H9 (cell line): ENCODE measurements at regions not wholly inside any gene's neighbourhood (a gene's known extent, or its start where the extent isn't known, plus 50 kb on each side); places are given as distances from the start of the nearest gene placed in this dataset.

Experiments
- DNase-seq: peaks from one replicate; pipeline ENCODE4 v3.0.0-alpha.2; 2017
- H2AFZ ChIP-seq: one replicate; pipeline ENCODE4 v1.6.1; 2013; ENCODE audit warnings: mild to moderate bottlenecking, low read length, control low read depth, moderate library complexity
- H2AK5ac ChIP-seq: 2 replicates; pipeline ENCODE4 v1.6.1; 2013; ENCODE audit warnings: low read length, control low read depth, mixed read lengths; ENCODE audit not compliant: insufficient read length
- H2BK120ac ChIP-seq: one replicate; pipeline ENCODE4 v1.6.1; 2013; ENCODE audit warnings: low read depth, mild to moderate bottlenecking, low read length, control low read depth, inconsistent platforms; ENCODE audit not compliant: poor library complexity, severe bottlenecking
- H2BK12ac ChIP-seq: 2 replicates; pipeline ENCODE4 v1.6.1; 2013; ENCODE audit warnings: low read length, control low read depth, mixed read lengths, low read depth; ENCODE audit not compliant: insufficient read length
- H2BK15ac ChIP-seq: 2 replicates; pipeline ENCODE4 v1.6.1; 2013; ENCODE audit warnings: low read depth, low read length, control low read depth
- H2BK20ac ChIP-seq: one replicate; pipeline ENCODE4 v1.6.1; 2013; ENCODE audit warnings: low read depth, mild to moderate bottlenecking, low read length, control low read depth, inconsistent platforms; ENCODE audit not compliant: poor library complexity, severe bottlenecking
- H2BK5ac ChIP-seq: 2 replicates; pipeline ENCODE4 v1.6.1; 2013; ENCODE audit warnings: low read length, control low read depth, mixed read lengths; ENCODE audit not compliant: insufficient read length
- H3K14ac ChIP-seq: 2 replicates; pipeline ENCODE4 v1.6.1; 2013; ENCODE audit warnings: low read length, control low read depth; ENCODE audit not compliant: insufficient read depth
- H3K18ac ChIP-seq: 2 replicates; pipeline ENCODE4 v1.6.1; 2013; ENCODE audit warnings: low read depth, mild to moderate bottlenecking, mixed read lengths, low read length, control low read depth; ENCODE audit not compliant: insufficient read length
- H3K23ac ChIP-seq: 2 replicates; pipeline ENCODE4 v1.6.1; 2013; ENCODE audit warnings: low read length, control low read depth, mixed read lengths, low read depth; ENCODE audit not compliant: insufficient read length
- H3K23me2 ChIP-seq: 2 replicates; pipeline ENCODE4 v1.6.1; 2013; ENCODE audit warnings: low read depth, mild to moderate bottlenecking, mixed read lengths, low read length, control low read depth; ENCODE audit not compliant: insufficient read length, poor library complexity, severe bottlenecking
- H3K27ac ChIP-seq: 2 replicates; pipeline ENCODE4 v1.5.1; 2013; ENCODE audit warnings: low read length, control low read depth, mixed read lengths, low read depth; ENCODE audit not compliant: insufficient read length
- H3K27me3 ChIP-seq: 2 replicates; pipeline ENCODE4 v1.6.1; 2013; ENCODE audit warnings: low read length, control low read depth, inconsistent platforms; ENCODE audit not compliant: insufficient read depth
- H3K4ac ChIP-seq: 2 replicates; pipeline ENCODE4 v1.6.1; 2013; ENCODE audit warnings: low read depth, mild to moderate bottlenecking, control low read depth, inconsistent platforms, low read length, moderate library complexity
- H3K4me1 ChIP-seq: 2 replicates; pipeline ENCODE4 v1.6.1; 2013; ENCODE audit warnings: low read length, control low read depth, inconsistent platforms; ENCODE audit not compliant: insufficient read depth
- H3K4me2 ChIP-seq: 2 replicates; pipeline ENCODE4 v1.6.1; 2013; ENCODE audit warnings: low read length, control low read depth, mixed read lengths; ENCODE audit not compliant: insufficient read length, insufficient read depth
- H3K56ac ChIP-seq: 2 replicates; pipeline ENCODE4 v1.6.1; 2013; ENCODE audit warnings: low read depth, mild to moderate bottlenecking, mixed read lengths, low read length, control low read depth; ENCODE audit not compliant: insufficient read length
- H3K79me1 ChIP-seq: 2 replicates; pipeline ENCODE4 v1.6.1; 2013; ENCODE audit warnings: low read depth, mild to moderate bottlenecking, moderate library complexity, low read length, control low read depth, inconsistent platforms; ENCODE audit not compliant: insufficient read depth, poor library complexity, severe bottlenecking
- H3K79me2 ChIP-seq: 2 replicates; pipeline ENCODE4 v1.6.1; 2013; ENCODE audit warnings: low read length, control low read depth, inconsistent platforms; ENCODE audit not compliant: insufficient read depth
- H3K9ac ChIP-seq: 2 replicates; pipeline ENCODE4 v1.6.1; 2013; ENCODE audit warnings: low read length, control low read depth, mixed read lengths; ENCODE audit not compliant: insufficient read length; ENCODE audit errors: extremely low read depth
- H3K9me3 ChIP-seq: one replicate; pipeline ENCODE4 v1.6.1; 2013; ENCODE audit warnings: low read depth, low read length, inconsistent platforms; ENCODE audit not compliant: control insufficient read depth
- H3T11ph ChIP-seq: one replicate; pipeline ENCODE4 v1.6.1; 2013; ENCODE audit warnings: mild to moderate bottlenecking, low read length, control low read depth, inconsistent platforms
- H4K20me1 ChIP-seq: one replicate; pipeline ENCODE4 v1.6.1; 2013; ENCODE audit not compliant: control insufficient read depth, insufficient read length, insufficient read depth
- H4K5ac ChIP-seq: 2 replicates; pipeline ENCODE4 v1.6.1; 2013; ENCODE audit warnings: low read depth, mild to moderate bottlenecking, mixed read lengths, low read length, control low read depth; ENCODE audit not compliant: insufficient read length
- H4K8ac ChIP-seq: replicated peaks from 2 replicates; pipeline ENCODE4 v1.6.1; 2013; ENCODE audit warnings: low read length, control low read depth, mixed read lengths, low read depth; ENCODE audit not compliant: insufficient read length
- H4K91ac ChIP-seq: 2 replicates; pipeline ENCODE4 v1.6.1; 2013; ENCODE audit warnings: low read depth, mild to moderate bottlenecking, moderate library complexity, mixed read lengths, low read length, control low read depth; ENCODE audit not compliant: insufficient read length
- H3K27ac Mint-ChIP-seq, 3 experiments: 2 replicates in 2 of 3; 3 replicates in 1 of 3; pipeline ENCODE4 v1.8.0; 2020 to 2021; ENCODE audit warnings: mixed read lengths in 3 of 3, mild to moderate bottlenecking in 1 of 3, moderate library complexity in 1 of 3
- H3K27me3 Mint-ChIP-seq: 2 replicates; pipeline ENCODE4 v1.8.0; 2021; ENCODE audit warnings: low read depth, mild to moderate bottlenecking, moderate library complexity, mixed read lengths
- H3K36me3 Mint-ChIP-seq, 3 experiments: 2 replicates in 2 of 3; 3 replicates in 1 of 3; pipeline ENCODE4 v1.8.0; 2020 to 2021; ENCODE audit warnings: low read depth in 3 of 3, mixed read lengths in 3 of 3; ENCODE audit not compliant: insufficient read depth in 1 of 3
- H3K4me1 Mint-ChIP-seq, 2 experiments: 2 replicates each; pipeline ENCODE4 v1.8.0; 2020; ENCODE audit warnings: mixed read lengths in 2 of 2
- H3K4me3 Mint-ChIP-seq, 2 experiments: 2 replicates in 1 of 2; 3 replicates in 1 of 2; pipeline ENCODE4 v1.8.0; 2020 to 2021; ENCODE audit warnings: mild to moderate bottlenecking in 2 of 2, mixed read lengths in 2 of 2, moderate library complexity in 1 of 2
- H3K9me3 Mint-ChIP-seq, 2 experiments: 2 replicates in 1 of 2; 3 replicates in 1 of 2; pipeline ENCODE4 v1.8.0; 2020; ENCODE audit warnings: mild to moderate bottlenecking in 2 of 2, mixed read lengths in 2 of 2, moderate library complexity in 1 of 2
- WGBS: extraction: QIAGEN DNeasy Blood & Tissue Kit; methylation state at CpG from one replicate; pipeline ENCODE4 v1.1.7; 2013; ENCODE audit warnings: missing lambda C conversion rate, low lambda C conversion rate, mixed read lengths; ENCODE audit not compliant: insufficient read length; ENCODE audit errors: extremely low coverage; 5-methylcytosine and 5-hydroxymethylcytosine counted together
- TF ChIP-seq, protein P1 (sequence below): fragments of 200-600 bp; sonication (generic); conservative IDR thresholded peaks from 3 replicates; pipeline ENCODE4 v1.8.0; 2021; ENCODE audit warnings: antibody characterized with exemption, mild to moderate bottlenecking

DNA sequence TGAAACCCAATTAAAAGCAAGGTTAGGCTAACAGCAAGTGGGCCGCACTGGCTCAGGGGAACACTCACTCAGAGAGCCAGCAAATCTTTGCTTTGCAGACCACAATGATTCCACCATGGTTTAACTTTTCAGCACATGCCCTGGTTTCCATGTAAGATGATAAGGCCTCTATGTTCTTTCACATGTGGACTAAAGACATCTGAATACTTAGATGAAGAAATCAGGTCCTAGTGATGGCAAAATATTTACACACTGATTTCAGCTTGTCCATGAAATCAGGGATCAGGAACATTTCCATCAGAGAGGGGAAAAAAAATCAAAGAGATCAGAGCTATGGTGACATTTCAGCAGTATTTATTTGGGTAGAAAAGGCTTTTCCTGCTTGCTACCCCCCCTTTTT, 258.2 kb upstream of the IRX5 start:
- H2AK5ac ChIP-seq: no peak overlapping the region
- H4K20me1 ChIP-seq: no peaks in the 10 kb centered on the region
- no peaks in the 10 kb centered on the region for H3K9me3 ChIP-seq
- Mint-ChIP-seq H3K27me3 (no peaks in the 10 kb centered on the region; the same call in 1 of the 2 replicates), H3K4me1 (no peaks in the 10 kb centered on the region), H3K9me3 (peaks cover 4 to 12% of the 10 kb centered on the region in 2 experiments; a peak in 3 of 5 replicates), H3K27ac (0 out of 7 replicates have a peak overlapping the region, but pooled peaks of 1 of the 3 experiments have one; percentile 8), H3K4me3 (no peak overlapping the region), H3K36me3 (peaks cover 0 to 5% (median 4%) of the 10 kb centered on the region in 3 experiments; a peak in 3 of 7 replicates)
- no peak overlapping the region for H2BK120ac ChIP-seq
- H2BK12ac ChIP-seq: no peak overlapping the region
- H3K4me1 ChIP-seq: no peaks in the 10 kb centered on the region
- H3K4me2 ChIP-seq: no peak overlapping the region
- H3K4ac ChIP-seq: no peak overlapping the region
- no peak overlapping the region for H3T11ph ChIP-seq
- no peak overlapping the region for H3K9ac ChIP-seq
- H4K91ac ChIP-seq: no peak overlapping the region
- no peak overlapping the region for H4K8ac ChIP-seq
- H3K79me1 ChIP-seq: no peaks in the 10 kb centered on the region
- no peak overlapping the region for H3K27ac ChIP-seq
- no peak overlapping the region for H3K14ac ChIP-seq
- H3K18ac ChIP-seq: no peak overlapping the region
- H3K23me2 ChIP-seq: no peaks in the 10 kb centered on the region
- H3K23ac ChIP-seq: no peak overlapping the region
- WGBS: no CpG with 5 or more reads among the region's 1 CpG
- no peak for DNase-seq
- H2AFZ ChIP-seq: no peak overlapping the region
- no peak overlapping the region for H2BK20ac ChIP-seq
- H4K5ac ChIP-seq: no peak overlapping the region
- H2BK15ac ChIP-seq: no peak overlapping the region
- no peaks in the 10 kb centered on the region for H3K27me3 ChIP-seq
- no peak overlapping the region for H2BK5ac ChIP-seq
- TF ChIP-seq, protein P1, sequence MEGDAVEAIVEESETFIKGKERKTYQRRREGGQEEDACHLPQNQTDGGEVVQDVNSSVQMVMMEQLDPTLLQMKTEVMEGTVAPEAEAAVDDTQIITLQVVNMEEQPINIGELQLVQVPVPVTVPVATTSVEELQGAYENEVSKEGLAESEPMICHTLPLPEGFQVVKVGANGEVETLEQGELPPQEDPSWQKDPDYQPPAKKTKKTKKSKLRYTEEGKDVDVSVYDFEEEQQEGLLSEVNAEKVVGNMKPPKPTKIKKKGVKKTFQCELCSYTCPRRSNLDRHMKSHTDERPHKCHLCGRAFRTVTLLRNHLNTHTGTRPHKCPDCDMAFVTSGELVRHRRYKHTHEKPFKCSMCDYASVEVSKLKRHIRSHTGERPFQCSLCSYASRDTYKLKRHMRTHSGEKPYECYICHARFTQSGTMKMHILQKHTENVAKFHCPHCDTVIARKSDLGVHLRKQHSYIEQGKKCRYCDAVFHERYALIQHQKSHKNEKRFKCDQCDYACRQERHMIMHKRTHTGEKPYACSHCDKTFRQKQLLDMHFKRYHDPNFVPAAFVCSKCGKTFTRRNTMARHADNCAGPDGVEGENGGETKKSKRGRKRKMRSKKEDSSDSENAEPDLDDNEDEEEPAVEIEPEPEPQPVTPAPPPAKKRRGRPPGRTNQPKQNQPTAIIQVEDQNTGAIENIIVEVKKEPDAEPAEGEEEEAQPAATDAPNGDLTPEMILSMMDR: no peak
- H3K56ac ChIP-seq: no peak overlapping the region
- H3K79me2 ChIP-seq: no peaks in the 10 kb centered on the region
